Natural killer cell (primary cell): ENCODE measurements at regions not wholly inside any gene's neighbourhood (a gene's known extent, or its start where the extent isn't known, plus 50 kb on each side); places are given as distances from the start of the nearest gene placed in this dataset.

Experiments
- ATAC-seq, 3 donors: fragments of 150-1000 bp in 2 of 3; fragments of 200-7000 bp in 1 of 3; cut with Tn5 transposase; 1 replicate in 1 of 3; 2 replicates in 2 of 3; pipeline ENCODE4 v1.10.0; 2021; ENCODE audit warnings: mild to moderate bottlenecking in 2 of 3, moderate library complexity in 2 of 3
- DNase-seq, 2 donors: peaks; one replicate each; pipeline versions ENCODE4 v3.0.0 to v3.0.0-alpha.2; 2013 to 2021; ENCODE audit warnings: mixed read lengths in 1 of 2
- H3K27ac ChIP-seq: one replicate; pipeline ENCODE4 v1.5.1; 2013; ENCODE audit warnings: mild to moderate bottlenecking, low read length
- H3K27me3 ChIP-seq: one replicate; pipeline ENCODE4 v1.6.1; 2013; ENCODE audit warnings: low read length; ENCODE audit not compliant: control insufficient read depth, insufficient read depth
- H3K36me3 ChIP-seq: one replicate; pipeline ENCODE4 v1.6.1; 2013; ENCODE audit warnings: low read length; ENCODE audit not compliant: control insufficient read depth, insufficient read depth
- H3K4me1 ChIP-seq: one replicate; pipeline ENCODE4 v1.6.1; 2013; ENCODE audit warnings: low read length; ENCODE audit not compliant: control insufficient read depth, insufficient read depth
- H3K4me3 ChIP-seq: one replicate; pipeline ENCODE4 v1.5.1; 2013; ENCODE audit warnings: low read length
- H3K9me3 ChIP-seq: one replicate; pipeline ENCODE4 v1.6.1; 2013; ENCODE audit warnings: low read length; ENCODE audit not compliant: control insufficient read depth, insufficient read depth
- H3K27ac Mint-ChIP-seq, 2 donors: one replicate each; pipeline ENCODE4 v1.8.0; 2022; ENCODE audit warnings: mild to moderate bottlenecking in 2 of 2, mixed read lengths in 2 of 2, moderate library complexity in 1 of 2
- H3K27me3 Mint-ChIP-seq, 2 donors: one replicate each; pipeline ENCODE4 v1.8.0; 2022; ENCODE audit warnings: low read depth in 2 of 2, mixed read lengths in 2 of 2
- H3K36me3 Mint-ChIP-seq: one replicate; pipeline ENCODE4 v1.8.0; 2022; ENCODE audit warnings: mixed read lengths
- H3K4me1 Mint-ChIP-seq, 2 donors: one replicate each; pipeline ENCODE4 v1.8.0; 2022; ENCODE audit warnings: mixed read lengths in 2 of 2
- H3K4me3 Mint-ChIP-seq: one replicate; pipeline ENCODE4 v1.8.0; 2022; ENCODE audit warnings: mild to moderate bottlenecking, moderate library complexity, mixed read lengths
- H3K9me3 Mint-ChIP-seq, 2 donors: one replicate each; pipeline ENCODE4 v1.8.0; 2022; ENCODE audit warnings: mixed read lengths in 2 of 2
- WGBS: methylation state at CpG from one replicate; pipeline ENCODE4 v1.1.7; 2013; ENCODE audit warnings: missing lambda C conversion rate; ENCODE audit not compliant: insufficient coverage; 5-methylcytosine and 5-hydroxymethylcytosine counted together
- intact Hi-C: fragments of 100-400 bp; cut with micrococcal nuclease; formaldehyde crosslinking; loops from one replicate; pipeline ENCODE4 v1.14.2; 2022
- TF ChIP-seq, protein P1 (sequence below): fragments of 200-600 bp; IDR thresholded peaks from one replicate; pipeline ENCODE4 v1.8.0; 2022; ENCODE audit warnings: antibody characterized with exemption

DNA sequence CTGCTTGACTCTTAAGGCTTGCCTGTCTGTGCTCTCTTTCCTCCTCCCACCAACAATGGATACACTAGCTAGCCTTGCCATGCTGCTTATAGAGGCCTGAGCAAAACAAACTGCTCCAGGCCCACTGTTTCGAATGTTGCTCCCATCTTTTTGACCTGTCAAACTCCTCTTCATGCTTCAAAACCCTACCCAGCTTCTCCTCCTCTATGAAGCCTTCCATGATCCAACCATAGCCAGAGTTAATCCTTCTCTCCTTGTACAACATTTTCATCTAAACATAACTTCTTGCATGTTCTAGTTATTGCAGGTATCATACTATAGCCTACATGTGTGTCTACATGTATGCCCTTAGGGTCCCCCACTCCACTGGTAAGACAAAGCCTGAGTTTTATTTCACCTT, 426.7 kb upstream of the MGMT start:
- no peak for DNase-seq
- H3K4me1 ChIP-seq, result peaks cover 33% of the 10 kb centered on the region
- H3K4me1 Mint-ChIP-seq, result peaks cover 27 to 29% of the 10 kb centered on the region in 2 donors
- no peak overlapping the region for H3K4me3 Mint-ChIP-seq
- intact Hi-C loops, result no loop called here
- no peak overlapping the region for H3K27ac ChIP-seq
- peaks cover 22% of the 10 kb centered on the region for H3K27me3 ChIP-seq
- H3K9me3 Mint-ChIP-seq, result no peaks in the 10 kb centered on the region
- no peak overlapping the region for H3K27ac Mint-ChIP-seq
- TF ChIP-seq, protein P1, sequence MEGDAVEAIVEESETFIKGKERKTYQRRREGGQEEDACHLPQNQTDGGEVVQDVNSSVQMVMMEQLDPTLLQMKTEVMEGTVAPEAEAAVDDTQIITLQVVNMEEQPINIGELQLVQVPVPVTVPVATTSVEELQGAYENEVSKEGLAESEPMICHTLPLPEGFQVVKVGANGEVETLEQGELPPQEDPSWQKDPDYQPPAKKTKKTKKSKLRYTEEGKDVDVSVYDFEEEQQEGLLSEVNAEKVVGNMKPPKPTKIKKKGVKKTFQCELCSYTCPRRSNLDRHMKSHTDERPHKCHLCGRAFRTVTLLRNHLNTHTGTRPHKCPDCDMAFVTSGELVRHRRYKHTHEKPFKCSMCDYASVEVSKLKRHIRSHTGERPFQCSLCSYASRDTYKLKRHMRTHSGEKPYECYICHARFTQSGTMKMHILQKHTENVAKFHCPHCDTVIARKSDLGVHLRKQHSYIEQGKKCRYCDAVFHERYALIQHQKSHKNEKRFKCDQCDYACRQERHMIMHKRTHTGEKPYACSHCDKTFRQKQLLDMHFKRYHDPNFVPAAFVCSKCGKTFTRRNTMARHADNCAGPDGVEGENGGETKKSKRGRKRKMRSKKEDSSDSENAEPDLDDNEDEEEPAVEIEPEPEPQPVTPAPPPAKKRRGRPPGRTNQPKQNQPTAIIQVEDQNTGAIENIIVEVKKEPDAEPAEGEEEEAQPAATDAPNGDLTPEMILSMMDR, result no peak
- ATAC-seq, result no peak
- no peaks in the 10 kb centered on the region for H3K36me3 Mint-ChIP-seq
- H3K9me3 ChIP-seq, result no peaks in the 10 kb centered on the region
- peaks cover 44 to 90% of the 10 kb centered on the region in 2 donors for H3K27me3 Mint-ChIP-seq
- H3K4me3 ChIP-seq, result no peak overlapping the region
- WGBS, result 63% methylated on average over 1 of the region's 1 CpG
- H3K36me3 ChIP-seq, result no peaks in the 10 kb centered on the region

DNA sequence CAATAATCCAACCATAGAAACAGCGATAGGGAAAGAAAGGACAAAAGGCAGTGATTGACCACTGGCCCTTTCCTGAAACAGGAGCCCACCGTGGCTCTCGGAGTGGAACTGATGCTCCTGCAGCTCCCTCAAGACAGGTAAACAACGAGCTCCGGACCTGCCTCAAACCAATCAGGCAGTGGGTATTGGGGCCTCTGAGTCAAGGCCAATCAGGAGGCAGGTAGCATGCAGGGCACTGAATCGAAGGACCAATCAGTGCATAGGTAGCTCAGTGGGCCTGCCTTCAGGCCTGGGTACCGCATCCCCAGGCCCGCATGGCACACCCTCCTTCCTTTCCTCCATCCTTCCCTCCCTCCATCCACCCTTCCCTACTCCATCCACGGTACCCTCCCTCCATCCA, 425.1 kb upstream of the MGMT start:
- H3K36me3 Mint-ChIP-seq, result no peaks in the 10 kb centered on the region
- no peak overlapping the region for H3K27ac Mint-ChIP-seq
- peaks cover 11 to 14% of the 10 kb centered on the region in 2 donors for H3K4me1 Mint-ChIP-seq
- WGBS, result 92% methylated on average over 9 of the region's 9 CpGs
- intact Hi-C loops, result no loop called here
- H3K9me3 Mint-ChIP-seq, result no peaks in the 10 kb centered on the region
- TF ChIP-seq, protein P1, result no peak
- H3K27me3 ChIP-seq, result peaks cover 22% of the 10 kb centered on the region
- H3K4me3 ChIP-seq, result no peak overlapping the region
- H3K4me3 Mint-ChIP-seq, result no peak overlapping the region
- DNase-seq, result no peak
- no peak for ATAC-seq
- no peaks in the 10 kb centered on the region for H3K9me3 ChIP-seq
- H3K27ac ChIP-seq, result no peak overlapping the region
- no peaks in the 10 kb centered on the region for H3K36me3 ChIP-seq
- H3K27me3 Mint-ChIP-seq, result peaks cover 39 to 90% of the 10 kb centered on the region in 2 donors
- H3K4me1 ChIP-seq, result peaks cover 17% of the 10 kb centered on the region

DNA sequence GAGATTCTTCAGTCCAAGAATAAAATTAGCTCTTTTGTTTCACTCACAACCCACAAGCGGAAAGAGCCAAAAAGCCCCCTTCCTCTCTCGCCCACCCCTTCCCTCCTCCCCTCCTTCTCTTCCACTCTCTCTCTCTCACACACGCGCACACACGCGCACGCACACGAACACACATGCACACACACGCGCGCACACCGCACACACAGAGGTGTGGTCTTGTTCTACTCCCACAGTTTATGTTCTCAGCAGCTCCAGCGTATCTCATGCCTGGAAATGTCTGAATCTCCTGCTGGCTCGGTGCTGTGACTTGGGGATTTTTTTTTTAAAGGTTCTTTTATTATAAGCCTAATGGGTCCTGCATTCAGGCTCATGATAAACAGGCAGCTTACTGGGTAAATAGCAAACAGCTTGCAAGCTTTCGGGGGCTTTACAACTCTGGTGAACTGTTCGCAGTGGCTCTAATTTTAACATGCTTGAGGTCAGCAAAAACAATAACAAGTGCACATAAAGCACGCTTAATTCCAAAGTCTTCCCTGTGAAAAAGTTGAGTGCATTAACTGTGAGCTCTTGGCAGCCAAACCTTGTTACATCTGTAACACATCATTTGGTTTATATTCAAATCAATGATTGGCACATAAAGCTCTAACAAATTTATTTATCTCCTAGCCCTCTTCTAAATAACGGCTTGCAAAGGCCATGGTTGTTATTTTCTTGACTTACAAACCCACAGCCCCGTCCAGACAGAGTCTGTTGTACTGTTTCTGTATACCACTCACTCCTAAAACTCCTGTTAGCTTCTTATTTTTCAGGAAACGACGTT, 424.1 kb upstream of the MGMT start:
- intact Hi-C loops, result no loop called here
- H3K4me1 ChIP-seq, result peaks cover 12% of the 10 kb centered on the region
- peaks cover 6 to 9% of the 10 kb centered on the region in 2 donors for H3K4me1 Mint-ChIP-seq
- WGBS, result 14% methylated on average over 19 of the region's 21 CpGs
- H3K4me3 Mint-ChIP-seq, result no peak overlapping the region
- peaks cover 19% of the 10 kb centered on the region for H3K27me3 ChIP-seq
- H3K9me3 Mint-ChIP-seq, result no peaks in the 10 kb centered on the region
- no peaks in the 10 kb centered on the region for H3K36me3 ChIP-seq
- no peaks in the 10 kb centered on the region for H3K36me3 Mint-ChIP-seq
- H3K4me3 ChIP-seq, result no peak overlapping the region
- TF ChIP-seq, protein P1, result no peak
- no peak overlapping the region for H3K27ac ChIP-seq
- H3K9me3 ChIP-seq, result no peaks in the 10 kb centered on the region
- peaks cover 36 to 81% of the 10 kb centered on the region in 2 donors for H3K27me3 Mint-ChIP-seq
- ATAC-seq (no peak), DNase-seq (peak in 1 of 2 donors; percentile 42)
- no peak overlapping the region for H3K27ac Mint-ChIP-seq

GRCh38 chr10:129043691-129044090, 423.4 kb upstream of the MGMT start:
- Histone ChIP-seq H3K27ac (no peak overlapping the region), H3K9me3 (no peaks in the 10 kb centered on the region), H3K4me1 (peaks cover 12% of the 10 kb centered on the region), H3K27me3 (peaks cover 15% of the 10 kb centered on the region), H3K4me3 (no peak overlapping the region), H3K36me3 (no peaks in the 10 kb centered on the region)
- WGBS, result 93% methylated on average over 2 of the region's 3 CpGs
- H3K4me3 Mint-ChIP-seq, result no peak overlapping the region
- H3K27ac Mint-ChIP-seq, result no peak overlapping the region
- no peak for ATAC-seq
- peaks cover 37 to 74% of the 10 kb centered on the region in 2 donors for H3K27me3 Mint-ChIP-seq
- intact Hi-C loops, result no loop called here
- H3K9me3 Mint-ChIP-seq, result no peaks in the 10 kb centered on the region
- DNase-seq, result no peak
- peaks cover 6 to 9% of the 10 kb centered on the region in 2 donors for H3K4me1 Mint-ChIP-seq
- TF ChIP-seq, protein P1, result no peak
- H3K36me3 Mint-ChIP-seq, result no peaks in the 10 kb centered on the region
